GM19240 (cell line): ENCODE measurements at regions not wholly inside any gene's neighbourhood (a gene's known extent, or its start where the extent isn't known, plus 50 kb on each side); places are given as distances from the start of the nearest gene placed in this dataset.
"Not testable (repeated sequence)": the region's sequence is repeated elsewhere in the genome, so short reads cannot be mapped to it uniquely, and the experiment has no call there.

Experiments used
- DNase-seq: peaks from one replicate; pipeline ENCODE4 v3.0.0; 2011; ENCODE audit warnings: low spot score; ENCODE audit not compliant: insufficient read length

DNA sequence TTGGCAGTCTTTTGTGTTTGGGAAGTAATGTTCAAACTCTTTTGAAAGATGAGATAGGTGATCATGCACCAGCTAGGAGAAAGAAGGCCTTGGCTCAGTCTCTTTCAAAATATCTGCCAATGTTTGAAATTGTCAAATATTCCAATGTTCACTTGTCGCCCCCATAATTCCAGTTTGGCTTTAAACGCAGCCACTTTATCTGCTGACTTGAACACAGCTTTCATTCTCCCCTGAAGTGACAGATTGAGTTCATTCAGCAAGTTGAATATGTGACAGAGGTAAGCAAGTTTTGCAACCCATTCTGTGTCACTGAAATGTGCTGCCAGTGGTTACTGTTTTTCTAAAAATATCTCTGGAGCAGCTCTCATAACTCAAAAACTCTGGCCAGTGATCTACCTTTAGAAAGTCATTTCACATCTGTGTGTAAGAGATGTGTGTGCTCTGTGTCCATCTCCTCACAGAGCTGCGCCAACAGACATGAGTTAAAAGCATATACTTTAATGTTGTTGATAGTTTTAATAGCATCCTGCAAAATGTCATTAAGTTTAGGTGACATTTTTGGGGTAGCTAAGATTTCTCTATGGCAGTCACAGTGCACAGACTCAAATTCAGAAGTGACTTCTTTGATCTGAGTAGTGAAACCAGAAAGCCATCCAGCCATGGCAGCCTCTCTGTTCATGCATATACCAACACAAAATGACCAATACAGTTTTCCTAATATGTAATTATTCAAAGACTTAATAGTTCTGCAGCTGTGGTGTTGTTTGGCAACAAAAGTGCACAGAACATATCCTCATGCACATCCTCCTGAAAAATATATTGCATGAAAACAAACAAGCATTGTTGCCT is 614.3 kb upstream of the MIS18BP1 start:
- DNase-seq, result no peak

DNA sequence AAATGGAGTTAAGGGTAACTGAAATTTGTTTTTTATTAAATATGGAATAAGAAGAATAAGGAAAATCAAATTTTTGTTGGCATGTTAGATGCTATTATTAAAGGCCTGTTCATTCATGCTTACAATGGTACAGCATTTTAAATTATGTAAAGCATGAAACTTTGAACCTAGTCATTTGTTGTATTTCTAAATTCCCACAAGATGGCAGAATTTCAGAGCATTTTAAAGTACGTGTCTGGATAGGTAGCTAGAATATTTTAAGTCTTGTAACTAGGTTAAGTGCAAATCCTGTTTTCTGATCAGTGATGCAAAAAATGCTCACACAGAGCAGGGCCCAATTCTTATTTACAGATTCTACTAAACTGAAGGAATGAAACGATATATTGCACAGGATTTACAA is 585.6 kb upstream of the MIS18BP1 start:
- DNase-seq, result no peak

DNA sequence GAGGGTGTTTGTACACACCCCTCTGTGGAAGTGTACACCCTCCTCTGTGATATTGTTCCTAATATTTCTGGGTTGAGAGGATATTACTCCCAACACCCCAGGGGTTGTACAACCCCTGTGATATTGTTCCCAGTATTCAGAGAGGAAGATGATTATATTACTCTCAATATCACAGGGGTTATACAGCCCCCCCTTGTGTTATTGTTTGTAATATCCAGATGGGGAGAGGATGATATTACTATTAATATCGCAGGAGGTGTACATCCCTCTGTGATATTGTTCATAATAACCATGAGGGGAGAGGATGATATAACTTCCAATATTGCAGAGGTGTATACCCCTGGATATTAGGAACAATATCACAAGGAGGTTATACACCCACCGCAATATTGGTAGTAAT is 566.1 kb upstream of the MIS18BP1 start:
- DNase-seq, result no peak

- no peak for DNase-seq
These were observed 558.2 kb upstream of the MIS18BP1 start for GRCh38 chr14:45811155-45811554.

- no peak for DNase-seq
These were observed 557.3 kb upstream of the MIS18BP1 start for GRCh38 chr14:45810152-45810872.

- DNase-seq, result no peak
These were observed 554.3 kb upstream of the MIS18BP1 start for GRCh38 chr14:45807178-45807899.

DNA sequence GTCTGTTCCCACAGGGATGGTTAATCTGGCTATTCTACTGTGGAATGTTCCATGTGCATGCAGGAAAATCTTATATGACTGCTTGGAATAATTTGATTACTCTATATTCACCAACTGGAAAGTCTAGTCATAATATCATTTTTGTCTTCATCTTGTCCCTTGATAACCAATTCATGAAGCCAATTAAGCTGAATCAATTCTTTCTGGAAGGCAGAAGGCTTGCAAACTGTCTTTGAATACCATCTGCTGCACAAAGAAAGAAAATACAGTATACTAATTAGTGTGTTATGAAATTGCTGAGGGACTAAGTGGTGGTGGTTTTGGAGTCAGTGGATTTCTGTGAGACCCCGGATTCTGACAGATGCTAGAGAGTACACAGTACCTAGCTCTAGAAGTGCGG is 546.5 kb upstream of the MIS18BP1 start:
- DNase-seq, result no peak

DNA sequence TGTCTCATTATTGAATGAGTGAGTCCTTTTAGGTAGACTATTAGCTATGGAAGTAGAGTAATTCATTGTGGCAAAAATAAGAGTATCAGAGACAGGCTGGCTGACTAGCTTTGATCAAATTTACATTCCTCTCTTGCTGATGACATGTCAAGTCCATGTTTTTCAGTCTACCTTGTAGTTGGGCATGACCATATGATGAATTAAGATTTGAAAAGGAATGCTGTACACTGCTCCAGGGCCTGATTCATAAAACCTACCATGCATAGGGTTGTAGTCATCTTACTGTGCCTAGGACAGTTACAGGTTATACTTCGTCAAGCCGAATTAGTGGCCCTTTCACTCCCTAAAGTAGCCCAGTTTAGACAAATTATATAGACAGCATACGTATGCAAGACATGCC is 545.7 kb upstream of the MIS18BP1 start:
- no peak for DNase-seq

- not testable (repeated sequence) for DNase-seq
These were observed 543.0 kb upstream of the MIS18BP1 start for GRCh38 chr14:45796006-45796405.

DNA sequence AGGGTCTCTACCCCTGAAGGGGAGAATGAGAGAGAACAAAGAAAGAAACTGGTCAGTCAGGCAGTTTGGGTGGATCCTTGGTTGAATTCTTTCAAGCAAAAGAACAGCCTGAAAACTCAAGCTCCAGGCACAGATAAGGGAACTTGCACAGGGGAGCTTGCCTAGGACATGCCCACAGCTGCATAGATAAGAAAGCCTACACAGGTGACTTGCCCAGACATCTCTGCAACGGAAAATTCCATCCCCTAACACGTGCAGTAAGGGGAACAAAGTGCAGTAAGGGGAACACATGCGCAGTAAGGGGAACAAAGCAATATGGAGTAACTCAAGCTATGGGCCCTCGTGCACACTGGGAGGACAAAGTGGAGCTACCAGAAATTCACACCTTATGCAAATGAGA is 540.1 kb upstream of the MIS18BP1 start:
- DNase-seq, result no peak

- no peak for DNase-seq
These were observed 537.3 kb upstream of the MIS18BP1 start for GRCh38 chr14:45790293-45790692.

- no peak for DNase-seq
These were observed 534.2 kb upstream of the MIS18BP1 start for GRCh38 chr14:45787167-45787566.

- no peak for DNase-seq
These were observed 533.3 kb upstream of the MIS18BP1 start for GRCh38 chr14:45786266-45786665.

GRCh38 chr14:45785240-45785639 is 532.2 kb upstream of the MIS18BP1 start:
- DNase-seq, result no peak

GRCh38 chr14:45766247-45766646 is 513.2 kb upstream of the MIS18BP1 start:
- no peak for DNase-seq

GRCh38 chr14:45757655-45758054 is 504.7 kb upstream of the MIS18BP1 start:
- no peak for DNase-seq

GRCh38 chr14:45756412-45756811 is 503.4 kb upstream of the MIS18BP1 start:
- DNase-seq, result not testable (repeated sequence)

DNA sequence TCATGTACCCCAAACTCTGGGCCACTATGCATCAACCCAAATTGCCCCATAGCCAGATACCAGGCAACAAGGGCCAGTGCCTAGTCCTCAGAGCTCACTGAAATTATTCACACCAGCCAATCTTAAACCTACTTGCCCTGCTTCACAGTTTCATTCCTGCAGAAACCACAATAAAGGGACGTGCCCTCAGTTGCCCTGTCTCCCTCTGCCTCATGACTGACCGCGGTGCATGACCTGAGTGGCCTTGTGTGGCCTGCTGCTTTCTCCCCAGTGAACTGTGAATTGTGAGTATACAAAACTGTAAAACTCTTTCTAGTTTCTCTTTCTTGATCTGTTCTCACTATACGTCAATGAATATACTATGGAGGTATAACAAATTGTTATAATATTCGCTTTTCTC is 490.9 kb upstream of the MIS18BP1 start:
- DNase-seq, result no peak

DNA sequence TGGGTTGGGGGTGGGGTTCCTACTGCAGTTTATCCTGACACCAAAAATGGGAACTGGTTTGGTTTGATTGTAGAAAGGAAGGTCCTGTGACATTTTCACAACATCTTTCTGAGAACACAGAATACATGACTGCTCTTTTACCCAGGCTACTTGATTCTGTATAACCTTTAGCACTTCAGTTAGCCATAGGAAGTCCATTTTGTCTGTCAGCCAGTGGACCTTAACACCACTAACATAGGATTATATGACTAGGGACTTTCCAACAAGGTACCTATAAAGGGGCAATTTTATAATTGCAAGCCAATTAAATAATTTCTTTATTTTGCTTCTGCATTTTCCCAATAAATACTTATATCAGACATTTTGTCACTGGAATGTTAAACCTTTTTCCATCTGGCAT is 489.2 kb upstream of the MIS18BP1 start:
- DNase-seq, result no peak

DNA sequence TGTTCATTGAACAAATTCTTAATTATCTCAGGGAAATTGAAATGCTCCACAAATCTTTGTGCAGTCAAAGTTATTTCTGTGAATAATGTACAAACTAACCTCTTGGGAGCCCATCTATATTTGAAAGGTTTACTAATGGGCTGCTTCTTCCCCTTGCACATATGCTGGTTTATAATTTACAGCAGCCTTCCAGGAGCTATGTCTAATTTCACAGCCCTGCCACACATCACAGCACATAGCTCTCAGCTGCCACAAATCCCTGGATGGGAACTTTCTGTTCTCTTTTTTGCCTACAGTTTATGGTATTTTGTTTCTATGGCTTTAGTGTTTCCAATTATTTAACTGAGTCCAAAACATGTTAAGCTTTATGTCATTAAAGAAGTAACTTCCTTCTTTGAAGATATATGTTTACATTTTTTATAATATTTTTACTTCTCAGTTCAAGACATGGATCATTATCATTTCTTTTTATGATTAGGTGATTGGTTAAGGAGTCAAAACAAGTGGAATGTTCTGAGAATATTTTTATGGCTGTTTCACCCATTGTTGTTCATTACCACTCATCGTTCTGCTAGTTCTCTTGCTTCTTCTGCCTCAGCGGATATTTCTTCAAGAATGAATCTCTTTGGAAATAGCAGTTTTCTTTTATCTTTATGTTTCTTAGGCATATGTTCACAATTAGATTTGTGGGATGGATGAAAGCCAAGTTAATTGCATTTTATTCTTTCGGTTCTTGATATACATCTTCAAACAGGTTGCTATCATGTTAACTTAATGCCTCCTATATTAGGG is 475.6 kb upstream of the MIS18BP1 start:
- DNase-seq, result no peak

DNA sequence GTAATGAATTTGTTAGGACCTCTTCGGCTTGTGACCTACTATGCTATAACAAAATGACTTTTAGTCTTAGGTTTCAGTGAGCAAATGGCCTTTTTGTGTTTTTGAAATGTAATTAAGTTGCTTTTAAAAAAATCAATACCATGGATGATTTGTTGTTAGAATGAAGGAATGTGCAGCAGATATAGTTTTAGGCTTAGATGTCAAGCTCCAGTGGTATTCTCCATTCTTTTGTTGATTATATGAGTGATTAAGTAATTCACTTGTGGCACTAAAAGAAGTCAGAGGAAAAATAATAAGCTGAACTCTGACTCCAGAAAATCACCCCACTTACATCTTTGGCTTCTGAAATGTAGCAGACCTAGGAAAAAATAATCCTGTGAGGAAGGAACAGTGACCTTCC is 474.1 kb upstream of the MIS18BP1 start:
- no peak for DNase-seq
